ENCODE measurements at regions not wholly inside any gene's neighbourhood (a gene's known extent, or its start where the extent isn't known, plus 50 kb on each side); places are given as distances from the start of the nearest gene placed in this dataset.

DNA sequence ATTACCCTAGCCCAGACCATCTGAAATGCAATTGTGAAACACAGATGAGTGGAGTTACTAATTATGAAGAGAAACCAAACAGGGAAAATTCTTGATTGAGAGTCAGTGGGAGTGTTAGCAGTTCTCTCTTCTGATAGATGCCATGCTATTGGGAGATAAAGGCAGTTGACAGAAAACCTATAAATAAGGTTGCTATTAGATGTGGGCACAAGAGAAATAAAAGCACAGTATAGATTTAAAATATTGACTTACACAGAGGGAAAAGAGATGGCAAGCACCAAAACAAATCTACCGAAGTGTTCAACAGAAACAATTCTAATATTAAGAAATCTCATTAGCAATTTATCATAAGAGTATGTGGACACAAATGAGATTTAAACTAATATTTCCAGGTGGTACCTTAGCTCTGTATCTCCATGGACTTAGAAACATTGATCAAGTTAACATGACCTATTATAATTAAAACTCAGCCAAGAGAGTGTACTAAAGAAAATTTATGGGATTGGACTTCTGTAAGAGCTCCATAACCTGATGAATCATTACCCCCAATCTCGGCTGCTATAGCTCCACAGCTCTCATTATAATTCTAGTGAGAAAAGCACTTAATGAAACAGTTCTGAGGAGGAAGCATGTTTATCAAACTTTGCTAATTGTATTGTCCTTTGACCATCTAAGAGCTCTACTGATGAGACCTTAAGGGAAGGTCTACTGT is 665.0 kb upstream of the RIOK2 start:
- no peaks in the 10 kb centered on the region for H3K27me3 ChIP-seq (replicated peaks in 1 of 4; ENCODE audit: control insufficient read depth in 3 of 4, extremely low read depth in 1 of 4, insufficient read depth in 3 of 4, low read length in 3 of 4)
- H3K56ac ChIP-seq (replicated peaks; ENCODE audit: insufficient read length, low read depth, low read length), result no peak overlapping the region
- 86% methylated on average over 2 of the region's 2 CpGs; no CpG with 5 or more reads in 1 of the 2 experiments for WGBS, 2 experiments (ENCODE audit: extremely low coverage in 1 of 2, insufficient coverage in 1 of 2, insufficient read length in 1 of 2, insufficient replicate concordance in 2 of 2, low coverage in 1 of 2, low lambda C conversion rate in 2 of 2, missing lambda C conversion rate in 1 of 2)
- H4K8ac ChIP-seq (ENCODE audit: extremely low read depth, insufficient read depth, low read length), result no peak overlapping the region
- H3K79me1 ChIP-seq (ENCODE audit: low read depth, low read length), result no peaks in the 10 kb centered on the region
- H2BK15ac ChIP-seq (ENCODE audit: low read length), result no peak overlapping the region
- no peaks in the 10 kb centered on the region for H3K79me2 ChIP-seq (ENCODE audit: control insufficient read depth in 1 of 2, insufficient read depth in 2 of 2, low read length in 2 of 2)
- no peak overlapping the region for H2AFZ ChIP-seq (ENCODE audit: low read length)
- no peaks in the 10 kb centered on the region for H4K20me1 ChIP-seq (replicated peaks in 1 of 2; ENCODE audit: control insufficient read depth in 1 of 2, insufficient read depth in 2 of 2, low read length in 2 of 2)
- H2BK5ac ChIP-seq (ENCODE audit: low read depth, low read length), result no peak overlapping the region
- no peak overlapping the region for H2BK120ac ChIP-seq (replicated peaks; ENCODE audit: low read depth, low read length)
- no peak overlapping the region for H4K5ac ChIP-seq (ENCODE audit: insufficient read length, low read depth, low read length)
- H3K23me2 ChIP-seq (ENCODE audit: low read depth, low read length), result no peaks in the 10 kb centered on the region
- H3K23ac ChIP-seq (ENCODE audit: insufficient read length), result no peak overlapping the region
- no peak overlapping the region for H3K14ac ChIP-seq (ENCODE audit: insufficient read length)
- DNase-seq (ENCODE audit: low read depth in 1 of 2, low spot score in 2 of 2) (no peak), FAIRE-seq (no peak)
- H2BK12ac ChIP-seq (ENCODE audit: low read depth, low read length), result no peak overlapping the region
- H3K27ac ChIP-seq (ENCODE audit: low read depth, low read length), result no peak overlapping the region
- H3K9me3 ChIP-seq (ENCODE audit: insufficient read depth in 2 of 2, low read depth in 1 of 2, low read length in 1 of 2), result no peaks in the 10 kb centered on the region
- ChIA-PET CTCF (ENCODE audit: partially characterized antibody) (no interaction called here), POLR2A (ENCODE audit: partially characterized antibody) (no interaction called here)
- no peak overlapping the region for H3K18ac ChIP-seq (ENCODE audit: extremely low read depth, low read length)
- H2AK5ac ChIP-seq (ENCODE audit: low read depth, low read length), result no peak overlapping the region
- H3K4me1 ChIP-seq (replicated peaks in 1 of 4; ENCODE audit: control insufficient read depth in 3 of 4, insufficient read depth in 4 of 4, low read length in 3 of 4), result no peaks in the 10 kb centered on the region
- no peak overlapping the region for H3K4me3 ChIP-seq (ENCODE audit: extremely low read depth in 1 of 4, insufficient read depth in 2 of 4, low read depth in 3 of 4, low read length in 4 of 4)
- TF ChIP-seq RAD21 (IDR thresholded peaks at IDR 0.05 in 1 of 2, conservative IDR thresholded peaks at IDR 0.05 in 1 of 2; ENCODE audit: low read depth in 2 of 2, low read length in 2 of 2), result no peak
- no peak for TF ChIP-seq CBX5 (IDR thresholded peaks at IDR 0.05; ENCODE audit: low read depth, low read length)
- no peak for TF ChIP-seq BCL11A (IDR thresholded peaks at IDR 0.05; ENCODE audit: low read depth in 2 of 2, low read length in 2 of 2)
- H2BK20ac ChIP-seq (ENCODE audit: low read length), result no peak overlapping the region
- H3K36me3 ChIP-seq (ENCODE audit: control insufficient read depth in 2 of 4, insufficient read depth in 4 of 4, low read length in 3 of 4), result no peaks in the 10 kb centered on the region
- no peak overlapping the region for H3K4me2 ChIP-seq (ENCODE audit: insufficient read depth in 1 of 2, low read depth in 2 of 2, low read length in 2 of 2)
- no peak overlapping the region for H3K9ac ChIP-seq (replicated peaks in 1 of 4; ENCODE audit: extremely low read depth in 1 of 4, low read depth in 3 of 4, low read length in 3 of 4)
- H3K4ac ChIP-seq (replicated peaks; ENCODE audit: insufficient read length, low read depth, low read length), result no peak overlapping the region
- H4K91ac ChIP-seq (replicated peaks; ENCODE audit: insufficient read length, low read length), result no peak overlapping the region

All from H1 (cell line).